ENCODE measurements at regions not wholly inside any gene's neighbourhood (a gene's known extent, or its start where the extent isn't known, plus 50 kb on each side); places are given as distances from the start of the nearest gene placed in this dataset.

DNA sequence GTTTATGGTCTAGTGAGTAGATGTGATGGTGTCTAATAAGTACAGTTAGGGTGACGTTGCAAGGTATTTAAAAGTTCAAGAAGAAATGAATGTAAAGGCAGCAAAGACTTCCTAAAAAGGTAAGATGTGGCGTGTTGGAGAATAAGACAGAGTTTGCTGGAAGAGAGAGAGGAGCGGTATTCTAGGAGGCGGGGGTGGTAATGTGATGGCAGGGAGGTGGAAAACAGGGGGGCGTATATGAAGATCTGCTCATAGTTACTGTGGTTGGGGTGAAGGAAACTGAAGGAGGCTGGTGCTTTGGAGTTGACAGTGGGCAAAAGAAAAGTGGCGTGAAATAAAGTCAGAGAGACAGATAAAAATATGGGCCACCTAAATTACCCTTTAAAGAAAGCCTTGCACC is 164.9 kb upstream of the LRRN1 start:
- CTCF ChIA-PET: no interaction called here
- ATAC-seq (no peak), DNase-seq (ENCODE audit: low read depth in 1 of 2, low spot score in 1 of 2) (no peak), FAIRE-seq (no peak)
- no peak for TF ChIP-seq EHMT2 (IDR thresholded peaks at IDR 0.05; ENCODE audit: low read depth)
- TF ChIP-seq CHD2 (IDR thresholded peaks at IDR 0.05; ENCODE audit: low read length, partially characterized antibody): no peak
- no peak for TF ChIP-seq EP300 (IDR thresholded peaks at IDR 0.05)
- TF ChIP-seq ZNF302 (CRISPR knock-in tag; IDR thresholded peaks at IDR 0.05): no peak
- no peak for TF ChIP-seq FOSL2 (IDR thresholded peaks at IDR 0.05)
- TF ChIP-seq FOSL2 (CRISPR knock-in tag; IDR thresholded peaks at IDR 0.05): no peak
- TF ChIP-seq, protein P1, sequence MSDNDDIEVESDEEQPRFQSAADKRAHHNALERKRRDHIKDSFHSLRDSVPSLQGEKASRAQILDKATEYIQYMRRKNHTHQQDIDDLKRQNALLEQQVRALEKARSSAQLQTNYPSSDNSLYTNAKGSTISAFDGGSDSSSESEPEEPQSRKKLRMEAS (IDR thresholded peaks at IDR 0.05): no peak
- no peak for TF ChIP-seq HOXA7 (CRISPR knock-in tag; IDR thresholded peaks at IDR 0.05)
- no peak for TF ChIP-seq ZC3H11A (IDR thresholded peaks at IDR 0.05)
- no peak for TF ChIP-seq POLR2A (IDR thresholded peaks at IDR 0.05; ENCODE audit: low read length)
- no peak for TF ChIP-seq BHLHE40 (IDR thresholded peaks at IDR 0.05; ENCODE audit: low read depth, low read length)
- no peak for TF ChIP-seq FOSB (CRISPR knock-in tag; IDR thresholded peaks at IDR 0.05)
- TF ChIP-seq HOXB5 (CRISPR knock-in tag; IDR thresholded peaks at IDR 0.05): no peak
- TF ChIP-seq JUN (IDR thresholded peaks at IDR 0.05): no peak
- no peaks in the 10 kb centered on the region for H3K9me3 ChIP-seq
- H3K4me3 ChIP-seq: no peak overlapping the region
- no peak overlapping the region for H3K4me2 ChIP-seq
- POLR2A ChIA-PET: no interaction called here
- H3K4me1 ChIP-seq: no peaks in the 10 kb centered on the region
- H3K27ac ChIP-seq: no peak overlapping the region
- 10% methylated on average over 6 of the region's 6 CpGs for WGBS (ENCODE audit: missing lambda C conversion rate)

- FAIRE-seq (no peak), DNase-seq (ENCODE audit: low read depth in 1 of 2, low spot score in 1 of 2) (no peak), ATAC-seq (no peak)
- H3K4me1 ChIP-seq: no peaks in the 10 kb centered on the region
- no peak overlapping the region for H3K4me2 ChIP-seq
- WGBS (ENCODE audit: missing lambda C conversion rate): 0% methylated on average over 2 of the region's 2 CpGs
- no peak overlapping the region for H3K4me3 ChIP-seq
- TF ChIP-seq, protein P2, sequence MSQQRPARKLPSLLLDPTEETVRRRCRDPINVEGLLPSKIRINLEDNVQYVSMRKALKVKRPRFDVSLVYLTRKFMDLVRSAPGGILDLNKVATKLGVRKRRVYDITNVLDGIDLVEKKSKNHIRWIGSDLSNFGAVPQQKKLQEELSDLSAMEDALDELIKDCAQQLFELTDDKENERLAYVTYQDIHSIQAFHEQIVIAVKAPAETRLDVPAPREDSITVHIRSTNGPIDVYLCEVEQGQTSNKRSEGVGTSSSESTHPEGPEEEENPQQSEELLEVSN (IDR thresholded peaks at IDR 0.05; ENCODE audit: borderline replicate concordance, low read depth): no peak
- TF ChIP-seq BHLHE40 (IDR thresholded peaks at IDR 0.05; ENCODE audit: low read depth, low read length) (no peak), NFE2L2 (conservative IDR thresholded peaks at IDR 0.05; ENCODE audit: low read length) (no peak), POLR2AphosphoS2 (conservative IDR thresholded peaks at IDR 0.05; ENCODE audit: low read length) (no peak), ESRRA (IDR thresholded peaks at IDR 0.05; ENCODE audit: borderline replicate concordance, low read length) (no peak), EHMT2 (IDR thresholded peaks at IDR 0.05; ENCODE audit: low read depth) (no peak), TFCP2L1 (CRISPR knock-in tag; IDR thresholded peaks at IDR 0.05) (no peak), CBX8 (IDR thresholded peaks at IDR 0.05) (no peak), CEBPB (IDR thresholded peaks at IDR 0.05) (no peak), ELK1 (IDR thresholded peaks at IDR 0.05; ENCODE audit: low read depth, low read length) (no peak), NPAS2 (CRISPR knock-in tag; IDR thresholded peaks at IDR 0.05; ENCODE audit: borderline replicate concordance) (no peak), CHD4 (IDR thresholded peaks at IDR 0.05; ENCODE audit: borderline replicate concordance) (no peak), JUNB (IDR thresholded peaks at IDR 0.05) (no peak), NR3C1 (IDR thresholded peaks at IDR 0.05) (no peak), GATA3 (IDR thresholded peaks at IDR 0.05; ENCODE audit: borderline replicate concordance) (no peak), POLR2A (IDR thresholded peaks at IDR 0.05; ENCODE audit: low read length) (no peak), MAFK (IDR thresholded peaks at IDR 0.05; ENCODE audit: partially characterized antibody) (no peak)
- TF ChIP-seq, protein P3, sequence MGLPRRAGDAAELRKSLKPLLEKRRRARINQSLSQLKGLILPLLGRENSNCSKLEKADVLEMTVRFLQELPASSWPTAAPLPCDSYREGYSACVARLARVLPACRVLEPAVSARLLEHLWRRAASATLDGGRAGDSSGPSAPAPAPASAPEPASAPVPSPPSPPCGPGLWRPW (IDR thresholded peaks at IDR 0.05): no peak
- no peaks in the 10 kb centered on the region for H3K9me3 ChIP-seq
- POLR2A ChIA-PET: no interaction called here
- no peak overlapping the region for H3K27ac ChIP-seq
- CTCF ChIA-PET: no interaction called here
Observed at GRCh38 chr3:3633761-3634160, 165.5 kb upstream of the LRRN1 start.

All from A549 (cell line).